ENCODE measurements at regions not wholly inside any gene's neighbourhood (a gene's known extent, or its start where the extent isn't known, plus 50 kb on each side); places are given as distances from the start of the nearest gene placed in this dataset.

GRCh38 chr6:113353392-113353791, 503.8 kb upstream of the MARCKS start:
- no peaks in the 10 kb centered on the region for H3K27me3 Mint-ChIP-seq (ENCODE audit: unreplicated experiment)
- peaks cover 9% of the 10 kb centered on the region for H3K36me3 Mint-ChIP-seq (ENCODE audit: unreplicated experiment)
- no peak overlapping the region for H3K4me3 Mint-ChIP-seq (ENCODE audit: unreplicated experiment)
- no peak for DNase-seq (ENCODE audit: extremely low spot score, unreplicated experiment)
- H3K4me1 Mint-ChIP-seq (ENCODE audit: unreplicated experiment) = peaks cover 47% of the 10 kb centered on the region
- H3K9me3 Mint-ChIP-seq (ENCODE audit: unreplicated experiment) = peaks cover 10% of the 10 kb centered on the region
- TF ChIP-seq, protein P1, sequence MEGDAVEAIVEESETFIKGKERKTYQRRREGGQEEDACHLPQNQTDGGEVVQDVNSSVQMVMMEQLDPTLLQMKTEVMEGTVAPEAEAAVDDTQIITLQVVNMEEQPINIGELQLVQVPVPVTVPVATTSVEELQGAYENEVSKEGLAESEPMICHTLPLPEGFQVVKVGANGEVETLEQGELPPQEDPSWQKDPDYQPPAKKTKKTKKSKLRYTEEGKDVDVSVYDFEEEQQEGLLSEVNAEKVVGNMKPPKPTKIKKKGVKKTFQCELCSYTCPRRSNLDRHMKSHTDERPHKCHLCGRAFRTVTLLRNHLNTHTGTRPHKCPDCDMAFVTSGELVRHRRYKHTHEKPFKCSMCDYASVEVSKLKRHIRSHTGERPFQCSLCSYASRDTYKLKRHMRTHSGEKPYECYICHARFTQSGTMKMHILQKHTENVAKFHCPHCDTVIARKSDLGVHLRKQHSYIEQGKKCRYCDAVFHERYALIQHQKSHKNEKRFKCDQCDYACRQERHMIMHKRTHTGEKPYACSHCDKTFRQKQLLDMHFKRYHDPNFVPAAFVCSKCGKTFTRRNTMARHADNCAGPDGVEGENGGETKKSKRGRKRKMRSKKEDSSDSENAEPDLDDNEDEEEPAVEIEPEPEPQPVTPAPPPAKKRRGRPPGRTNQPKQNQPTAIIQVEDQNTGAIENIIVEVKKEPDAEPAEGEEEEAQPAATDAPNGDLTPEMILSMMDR (IDR thresholded peaks at IDR 0.05) = no peak
- peak overlapping the region; percentile 63 for H3K27ac Mint-ChIP-seq (ENCODE audit: unreplicated experiment)

GRCh38 chr6:113354204-113354895, 502.8 kb upstream of the MARCKS start:
- H3K4me1 Mint-ChIP-seq (ENCODE audit: unreplicated experiment) = peaks cover 47% of the 10 kb centered on the region
- H3K9me3 Mint-ChIP-seq (ENCODE audit: unreplicated experiment) = peaks cover 10% of the 10 kb centered on the region
- TF ChIP-seq, protein P1 (IDR thresholded peaks at IDR 0.05) = no peak
- H3K4me3 Mint-ChIP-seq (ENCODE audit: unreplicated experiment) = no peak overlapping the region
- peaks cover 9% of the 10 kb centered on the region for H3K36me3 Mint-ChIP-seq (ENCODE audit: unreplicated experiment)
- DNase-seq (ENCODE audit: extremely low spot score, unreplicated experiment) = no peak
- H3K27me3 Mint-ChIP-seq (ENCODE audit: unreplicated experiment) = no peaks in the 10 kb centered on the region
- no peak overlapping the region for H3K27ac Mint-ChIP-seq (ENCODE audit: unreplicated experiment)

DNA sequence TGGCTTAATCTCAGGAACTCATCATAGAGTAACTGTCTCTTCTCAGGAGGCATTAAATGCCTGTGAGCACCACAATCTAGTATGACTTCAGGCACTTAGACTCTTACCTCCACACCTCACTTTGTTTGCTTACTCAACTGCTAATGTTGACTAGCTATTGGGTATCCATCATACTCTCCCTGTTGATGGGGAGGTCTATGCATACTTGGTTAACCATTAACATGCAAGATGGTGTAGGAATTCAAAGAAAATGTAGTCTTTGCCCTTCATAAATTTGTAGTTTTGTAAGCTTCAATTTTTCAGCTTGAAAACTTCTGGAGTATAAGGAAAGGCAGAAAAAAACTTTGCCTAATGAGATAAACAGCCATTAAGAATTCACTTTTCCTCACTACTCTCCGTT, 501.0 kb upstream of the MARCKS start:
- no peak for DNase-seq (ENCODE audit: extremely low spot score, unreplicated experiment)
- TF ChIP-seq, protein P1 (IDR thresholded peaks at IDR 0.05) = no peak
- Mint-ChIP-seq H3K4me1 (ENCODE audit: unreplicated experiment) (peaks cover 42% of the 10 kb centered on the region), H3K27ac (ENCODE audit: unreplicated experiment) (no peak overlapping the region), H3K4me3 (ENCODE audit: unreplicated experiment) (no peak overlapping the region), H3K9me3 (ENCODE audit: unreplicated experiment) (peaks cover 10% of the 10 kb centered on the region), H3K36me3 (ENCODE audit: unreplicated experiment) (peaks cover 9% of the 10 kb centered on the region), H3K27me3 (ENCODE audit: unreplicated experiment) (no peaks in the 10 kb centered on the region)

DNA sequence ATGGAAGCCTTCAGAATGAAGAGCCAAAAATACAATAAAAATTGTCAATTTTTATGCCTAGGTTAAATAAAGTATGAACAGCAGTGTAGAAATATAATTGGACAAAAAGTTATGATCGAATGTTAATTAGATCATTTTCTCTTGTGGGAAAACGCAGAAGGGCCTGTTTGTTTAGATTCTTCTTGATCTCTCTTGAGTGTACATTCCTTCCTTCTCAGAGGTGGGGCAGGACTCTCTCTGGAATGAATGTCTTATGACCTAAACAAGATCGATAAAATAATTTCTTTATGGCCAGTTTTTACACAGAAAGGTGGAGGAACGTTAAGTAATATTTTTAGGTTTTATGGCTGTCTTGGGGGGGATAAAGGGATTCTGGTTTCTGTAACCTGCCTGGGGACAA, 500.1 kb upstream of the MARCKS start:
- no peak overlapping the region for H3K4me3 Mint-ChIP-seq (ENCODE audit: unreplicated experiment)
- DNase-seq (ENCODE audit: extremely low spot score, unreplicated experiment) = no peak

GRCh38 chr6:113358063-113358583, 499.0 kb upstream of the MARCKS start:
- Mint-ChIP-seq H3K4me3 (ENCODE audit: unreplicated experiment) (no peak overlapping the region), H3K27me3 (ENCODE audit: unreplicated experiment) (no peaks in the 10 kb centered on the region), H3K36me3 (ENCODE audit: unreplicated experiment) (peaks cover 9% of the 10 kb centered on the region), H3K9me3 (ENCODE audit: unreplicated experiment) (peaks cover 10% of the 10 kb centered on the region), H3K27ac (ENCODE audit: unreplicated experiment) (no peak overlapping the region), H3K4me1 (ENCODE audit: unreplicated experiment) (peaks cover 39% of the 10 kb centered on the region)
- TF ChIP-seq, protein P1 (IDR thresholded peaks at IDR 0.05) = no peak
- DNase-seq (ENCODE audit: extremely low spot score, unreplicated experiment) = no peak

More for the DNA sequence above, 500.1 kb upstream of the MARCKS start:
- Mint-ChIP-seq H3K36me3 (ENCODE audit: unreplicated experiment) (peaks cover 9% of the 10 kb centered on the region), H3K4me1 (ENCODE audit: unreplicated experiment) (peaks cover 40% of the 10 kb centered on the region), H3K9me3 (ENCODE audit: unreplicated experiment) (peaks cover 10% of the 10 kb centered on the region), H3K27ac (ENCODE audit: unreplicated experiment) (peak overlapping the region; percentile 7), H3K27me3 (ENCODE audit: unreplicated experiment) (no peaks in the 10 kb centered on the region)
- TF ChIP-seq, protein P1 (IDR thresholded peaks at IDR 0.05) = no peak

All from osteocyte (in vitro differentiated cells).